Colonic mucosa (tissue), 4 donors: ENCODE measurements at regions not wholly inside any gene's neighbourhood (a gene's known extent, or its start where the extent isn't known, plus 50 kb on each side); places are given as distances from the start of the nearest gene placed in this dataset.
A peak's percentile ranks its signal among the peaks of the same experiment; 100 is the strongest.
"Not testable (repeated sequence)": the region's sequence is repeated elsewhere in the genome, so short reads cannot be mapped to it uniquely, and the experiment has no call there.

Source experiments
- DNase-seq: peaks from one replicate; pipeline ENCODE4 v3.0.0-alpha.2; 2020
- H3K27ac ChIP-seq: fragments of 200-600 bp; one replicate; pipeline ENCODE4 v1.8.0; 2021
- H3K27me3 ChIP-seq: fragments of 200-600 bp; one replicate; pipeline ENCODE4 v1.8.0; 2021
- H3K36me3 ChIP-seq: fragments of 200-600 bp; one replicate; pipeline ENCODE4 v1.8.0; 2021
- H3K4me1 ChIP-seq: fragments of 200-600 bp; one replicate; pipeline ENCODE4 v1.8.0; 2021; ENCODE audit warnings: mild to moderate bottlenecking
- H3K4me3 ChIP-seq: fragments of 200-600 bp; one replicate; pipeline ENCODE4 v1.8.0; 2021
- H3K9ac ChIP-seq, 2 donors: one replicate each; pipeline ENCODE4 v1.7.0; 2013; ENCODE audit warnings: control low read depth in 2 of 2, low read depth in 2 of 2, low read length in 2 of 2
- H3K9me3 ChIP-seq: fragments of 200-600 bp; one replicate; pipeline ENCODE4 v1.8.0; 2021
- intact Hi-C: fragments of 100-400 bp; cut with DNase I; formaldehyde crosslinking; loops from one replicate; pipeline ENCODE4 v1.14.1; 2022
- TF ChIP-seq, protein P1 (sequence below): fragments of 200-600 bp; IDR thresholded peaks from one replicate; pipeline ENCODE4 v1.8.0; 2022; ENCODE audit warnings: antibody characterized with exemption, mild to moderate bottlenecking
- donor health status: healthy.
- donor health status: DM: no; HTN: no; CAD: no.
- donor health status: DM: no; HTN: no; CAD: no.

DNA sequence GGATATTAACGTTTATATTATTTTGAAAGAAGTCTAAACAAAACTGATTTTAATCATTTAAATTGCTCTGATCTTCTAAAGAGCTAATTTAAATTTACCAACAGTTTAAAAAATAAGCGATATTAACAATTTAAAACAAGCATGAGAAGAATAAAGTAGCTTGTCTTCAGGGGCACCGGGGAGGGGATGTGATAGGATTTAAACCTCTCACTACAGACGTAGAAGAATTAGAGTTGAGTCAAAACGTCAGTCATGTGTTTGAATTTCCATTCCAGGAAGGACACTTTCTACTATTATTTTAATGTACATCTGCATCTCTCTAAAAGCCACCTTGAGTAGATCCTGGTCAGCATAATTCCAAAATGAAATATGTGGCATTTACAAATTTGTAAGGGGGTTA is 58.2 kb upstream of the TPTE start:
- Histone ChIP-seq H3K27ac (no peak overlapping the region), H3K9ac (no peak overlapping the region), H3K36me3 (no peaks in the 10 kb centered on the region), H3K4me1 (no peaks in the 10 kb centered on the region), H3K4me3 (no peak overlapping the region), H3K27me3 (no peaks in the 10 kb centered on the region), H3K9me3 (no peaks in the 10 kb centered on the region)
- no peak for DNase-seq
- intact Hi-C loops: no loop called here
- TF ChIP-seq, protein P1, sequence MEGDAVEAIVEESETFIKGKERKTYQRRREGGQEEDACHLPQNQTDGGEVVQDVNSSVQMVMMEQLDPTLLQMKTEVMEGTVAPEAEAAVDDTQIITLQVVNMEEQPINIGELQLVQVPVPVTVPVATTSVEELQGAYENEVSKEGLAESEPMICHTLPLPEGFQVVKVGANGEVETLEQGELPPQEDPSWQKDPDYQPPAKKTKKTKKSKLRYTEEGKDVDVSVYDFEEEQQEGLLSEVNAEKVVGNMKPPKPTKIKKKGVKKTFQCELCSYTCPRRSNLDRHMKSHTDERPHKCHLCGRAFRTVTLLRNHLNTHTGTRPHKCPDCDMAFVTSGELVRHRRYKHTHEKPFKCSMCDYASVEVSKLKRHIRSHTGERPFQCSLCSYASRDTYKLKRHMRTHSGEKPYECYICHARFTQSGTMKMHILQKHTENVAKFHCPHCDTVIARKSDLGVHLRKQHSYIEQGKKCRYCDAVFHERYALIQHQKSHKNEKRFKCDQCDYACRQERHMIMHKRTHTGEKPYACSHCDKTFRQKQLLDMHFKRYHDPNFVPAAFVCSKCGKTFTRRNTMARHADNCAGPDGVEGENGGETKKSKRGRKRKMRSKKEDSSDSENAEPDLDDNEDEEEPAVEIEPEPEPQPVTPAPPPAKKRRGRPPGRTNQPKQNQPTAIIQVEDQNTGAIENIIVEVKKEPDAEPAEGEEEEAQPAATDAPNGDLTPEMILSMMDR: no peak

DNA sequence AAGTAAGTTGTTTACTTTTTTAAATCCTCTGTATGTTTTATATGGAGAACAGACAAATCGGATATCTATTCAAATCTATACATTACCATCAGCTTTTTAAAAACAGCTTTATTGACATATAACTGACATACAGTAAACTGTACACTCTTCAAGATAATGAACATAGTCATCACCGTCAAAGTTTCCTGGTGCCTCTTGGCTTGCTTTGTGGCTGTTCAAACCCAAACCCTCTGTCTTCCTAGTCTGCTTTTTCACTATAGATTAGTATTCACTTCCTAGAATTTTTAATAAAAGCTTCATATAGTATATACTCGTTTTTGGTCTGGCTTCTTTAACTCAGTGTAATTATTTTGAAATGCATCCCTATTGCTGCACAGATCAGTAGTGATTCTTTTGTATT is 56.4 kb upstream of the TPTE start:
- no peak for DNase-seq
- intact Hi-C loops: no loop called here
- TF ChIP-seq, protein P1: no peak

DNA sequence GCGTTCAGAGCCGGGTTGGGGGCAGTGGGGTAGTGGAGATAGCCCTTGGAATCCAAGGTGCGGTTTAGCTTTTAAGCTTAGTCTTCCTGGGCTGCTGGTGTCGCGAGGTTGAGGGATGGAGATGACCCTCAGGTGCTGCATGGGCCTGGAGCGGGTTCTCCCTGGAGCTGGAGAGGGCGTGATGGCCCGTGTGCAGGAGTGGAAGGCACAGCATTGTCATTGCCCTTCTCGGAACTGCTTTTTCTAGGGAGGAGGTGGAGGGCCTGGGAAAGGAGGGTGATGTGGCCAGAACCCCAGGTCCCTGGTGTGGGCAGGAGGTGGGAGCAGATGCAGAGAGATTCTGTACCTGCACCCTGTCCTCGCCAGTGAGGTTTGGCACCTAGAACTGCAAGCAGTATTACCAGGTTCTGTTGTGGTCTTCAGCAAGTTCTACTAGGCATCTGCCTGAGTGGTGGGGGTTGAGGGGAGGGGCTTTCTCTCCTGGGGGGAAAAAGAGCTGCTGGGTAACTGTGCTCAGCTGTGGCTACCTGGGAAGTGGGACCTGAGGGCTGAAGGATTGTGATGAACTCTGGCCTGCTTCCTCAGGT is 55.8 kb upstream of the TPTE start:
- H3K27me3 ChIP-seq, H3K9me3 ChIP-seq: not testable (repeated sequence)
- DNase-seq: peak; percentile 28

More for the DNA sequence above, 56.4 kb upstream of the TPTE start:
- H3K4me1 ChIP-seq: no peaks in the 10 kb centered on the region
- no peak overlapping the region for H3K27ac ChIP-seq
- H3K9me3 ChIP-seq: no peaks in the 10 kb centered on the region
- H3K9ac ChIP-seq: no peak overlapping the region
- H3K36me3 ChIP-seq: no peaks in the 10 kb centered on the region
- no peak overlapping the region for H3K4me3 ChIP-seq
- no peaks in the 10 kb centered on the region for H3K27me3 ChIP-seq

DNA sequence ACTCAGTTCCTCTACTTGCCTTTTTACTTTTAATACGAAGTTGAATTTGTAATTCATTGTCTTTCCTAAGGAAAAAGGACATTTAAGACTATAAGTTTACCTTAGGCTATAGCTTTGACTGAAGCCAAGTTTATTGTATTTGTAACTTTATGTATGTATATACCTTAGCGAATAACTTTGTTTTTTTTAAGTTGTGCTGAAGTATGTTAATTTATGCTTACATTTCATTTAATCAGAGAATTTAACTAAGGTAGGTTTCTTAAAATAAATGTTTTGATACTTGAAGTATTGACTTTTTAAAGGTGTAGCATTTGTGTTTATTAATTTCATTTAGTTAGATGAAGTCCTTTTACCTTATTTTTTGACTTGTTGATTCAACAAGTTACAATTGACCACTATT is 55.2 kb upstream of the TPTE start:
- intact Hi-C loops: no loop called here
- Histone ChIP-seq H3K4me3 (no peak overlapping the region), H3K4me1 (no peaks in the 10 kb centered on the region), H3K36me3 (no peaks in the 10 kb centered on the region), H3K9me3 (no peaks in the 10 kb centered on the region), H3K9ac (no peak overlapping the region), H3K27me3 (no peaks in the 10 kb centered on the region), H3K27ac (no peak overlapping the region)
- no peak for DNase-seq
- TF ChIP-seq, protein P1: no peak

More for the DNA sequence above, 55.8 kb upstream of the TPTE start:
- H3K27ac ChIP-seq, H3K4me1 ChIP-seq, H3K4me3 ChIP-seq, intact Hi-C loops, H3K36me3 ChIP-seq, H3K9ac ChIP-seq: not testable (repeated sequence)
